ENCODE measurements at regions not wholly inside any gene's neighbourhood (a gene's known extent, or its start where the extent isn't known, plus 50 kb on each side); places are given as distances from the start of the nearest gene placed in this dataset.

DNA sequence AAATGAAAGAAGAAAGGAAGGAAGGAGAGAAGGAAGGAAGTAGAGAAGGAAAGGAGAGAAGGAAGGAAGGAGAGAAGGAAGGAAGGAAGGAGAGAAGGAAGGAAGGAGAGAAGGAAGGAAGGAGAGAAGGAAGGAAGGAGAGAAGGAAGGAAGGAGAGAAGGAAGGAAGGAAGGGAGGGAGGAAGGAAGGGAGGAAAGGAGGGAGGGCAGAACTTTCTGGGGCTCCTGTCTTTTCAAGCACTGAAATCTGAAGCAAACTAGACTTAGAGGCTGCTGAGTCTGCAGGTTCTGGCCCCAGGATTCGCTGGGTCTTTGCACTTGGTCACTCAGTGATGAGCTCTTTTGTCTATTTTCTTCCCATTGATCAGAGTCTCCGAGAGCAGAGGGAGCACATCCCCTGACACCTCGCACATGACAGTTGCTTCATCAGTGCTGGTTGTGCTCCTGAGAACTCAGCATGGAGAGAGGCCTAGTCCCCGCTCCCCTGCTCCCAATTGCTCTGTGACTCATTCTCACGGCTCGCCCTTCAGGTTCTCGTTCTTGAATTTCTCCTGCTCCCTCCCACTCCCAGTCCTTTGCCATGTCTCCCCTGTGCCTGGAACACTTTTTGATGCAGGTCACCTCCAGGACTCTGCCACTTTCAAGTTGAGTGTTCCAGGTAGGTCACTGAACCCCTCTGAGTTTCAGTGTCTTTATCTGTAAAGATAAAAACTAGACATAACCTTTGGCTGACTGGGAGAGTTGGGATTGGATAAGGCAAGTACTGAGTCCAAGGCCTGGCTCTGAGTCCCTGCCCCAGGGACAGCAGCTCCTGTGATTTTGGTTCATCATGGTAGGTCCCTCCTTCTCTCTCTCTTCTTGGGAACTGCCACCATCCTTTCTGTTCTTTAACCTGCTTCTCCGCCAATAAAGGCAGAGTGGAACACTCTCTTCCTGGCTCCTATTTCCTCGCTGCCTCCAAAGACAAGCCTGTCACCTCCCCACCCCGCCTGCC, 55.2 kb downstream of the TNP1 start (continued):
- TF ChIP-seq JUND (IDR thresholded peaks at IDR 0.05; ENCODE audit: low read length) (no peak), TCF12 (IDR thresholded peaks at IDR 0.05; ENCODE audit: low read depth, low read length) (no peak)

Data from H1 (cell line).